ENCODE measurements at regions not wholly inside any gene's neighbourhood (a gene's known extent, or its start where the extent isn't known, plus 50 kb on each side); places are given as distances from the start of the nearest gene placed in this dataset.

DNA sequence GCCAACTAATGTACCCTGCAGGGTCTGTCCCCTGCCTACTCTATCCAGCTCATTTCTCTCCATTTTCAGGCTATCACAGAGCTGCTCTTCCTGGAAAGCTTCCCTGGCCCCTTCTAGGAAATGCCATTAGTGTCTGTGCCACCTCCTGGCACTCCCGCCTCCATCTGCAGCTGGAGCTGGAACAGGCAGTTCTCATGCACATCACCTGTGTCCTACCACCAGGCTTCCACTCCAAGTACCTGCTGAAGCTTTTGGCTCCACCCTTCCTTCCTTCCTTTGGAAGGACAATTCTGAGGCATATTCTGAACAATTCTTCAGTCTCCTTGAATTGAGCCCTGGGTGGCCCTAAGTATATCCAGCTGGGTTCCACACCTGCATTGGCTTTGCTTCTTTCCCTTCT lies 156.2 kb upstream of the ZNF618 start:
- CTCF ChIA-PET (ENCODE audit: partially characterized antibody), result interaction anchor here (0.9 to 2.4 kb wide), 8 partner anchors 9 to 91 kb away, joined by 3 to 9 read pairs (median 4); no protein-coding TSS in a partner anchor
- POLR2A ChIA-PET (ENCODE audit: partially characterized antibody), result no interaction called here
- Histone ChIP-seq H4K91ac (replicated peaks; ENCODE audit: insufficient read length, low read length) (no peak overlapping the region), H3K23me2 (ENCODE audit: low read depth, low read length) (no peaks in the 10 kb centered on the region), H2BK20ac (ENCODE audit: low read length) (0 out of 2 replicates have a peak overlapping the region, but pooled peaks have one; percentile 13), H3K23ac (ENCODE audit: insufficient read length) (no peak overlapping the region), H3K9ac (replicated peaks in 1 of 4; ENCODE audit: extremely low read depth in 1 of 4, low read depth in 3 of 4, low read length in 3 of 4) (no peak overlapping the region), H4K8ac (ENCODE audit: extremely low read depth, insufficient read depth, low read length) (no peak overlapping the region), H3K18ac (ENCODE audit: extremely low read depth, low read length) (no peak overlapping the region; the same call in 1 of the 2 replicates), H3K79me2 (ENCODE audit: control insufficient read depth in 1 of 2, insufficient read depth in 2 of 2, low read length in 2 of 2) (no peaks in the 10 kb centered on the region), H3K79me1 (ENCODE audit: low read depth, low read length) (no peaks in the 10 kb centered on the region), H2BK12ac (ENCODE audit: low read depth, low read length) (no peak overlapping the region), H4K20me1 (replicated peaks in 1 of 2; ENCODE audit: control insufficient read depth in 1 of 2, insufficient read depth in 2 of 2, low read length in 2 of 2) (no peaks in the 10 kb centered on the region), H2BK5ac (ENCODE audit: low read depth, low read length) (no peak overlapping the region), H4K5ac (ENCODE audit: insufficient read length, low read depth, low read length) (no peak overlapping the region), H3K27ac (ENCODE audit: low read depth, low read length) (no peak overlapping the region), H3K4ac (replicated peaks; ENCODE audit: insufficient read length, low read depth, low read length) (no peak overlapping the region), H3K27me3 (replicated peaks in 1 of 4; ENCODE audit: control insufficient read depth in 3 of 4, extremely low read depth in 1 of 4, insufficient read depth in 3 of 4, low read length in 3 of 4) (no peaks in the 10 kb centered on the region; a peak in 1 of 7 replicates), H2BK15ac (ENCODE audit: low read length) (no peak overlapping the region), H2AFZ (ENCODE audit: low read length) (no peak overlapping the region), H2BK120ac (replicated peaks; ENCODE audit: low read depth, low read length) (no peak overlapping the region), H3K56ac (replicated peaks; ENCODE audit: insufficient read length, low read depth, low read length) (no peak overlapping the region), H3K36me3 (ENCODE audit: control insufficient read depth in 2 of 4, insufficient read depth in 4 of 4, low read length in 3 of 4) (no peaks in the 10 kb centered on the region; a peak in 1 of 8 replicates), H2AK5ac (ENCODE audit: low read depth, low read length) (no peak overlapping the region; the same call in 1 of the 2 replicates), H3K9me3 (ENCODE audit: insufficient read depth in 2 of 2, low read depth in 1 of 2, low read length in 1 of 2) (peaks cover 0 to 4% of the 10 kb centered on the region in 2 experiments; a peak in 1 of 4 replicates), H3K4me2 (ENCODE audit: insufficient read depth in 1 of 2, low read depth in 2 of 2, low read length in 2 of 2) (no peak overlapping the region), H3K4me1 (replicated peaks in 1 of 4; ENCODE audit: control insufficient read depth in 3 of 4, insufficient read depth in 4 of 4, low read length in 3 of 4) (peaks cover 0 to 5% (median 0%) of the 10 kb centered on the region in 4 experiments; a peak in 2 of 7 replicates), H3K14ac (ENCODE audit: insufficient read length) (no peak overlapping the region), H3K4me3 (ENCODE audit: extremely low read depth in 1 of 4, insufficient read depth in 2 of 4, low read depth in 3 of 4, low read length in 4 of 4) (no peak overlapping the region)
- DNase-seq (ENCODE audit: low read depth in 1 of 2, low spot score in 2 of 2) (peak in 1 of 2 experiments; percentile 33), FAIRE-seq (no peak)
- 92% methylated on average over 1 of the region's 1 CpG; no CpG with 5 or more reads in 1 of the 2 experiments for WGBS, 2 experiments (ENCODE audit: extremely low coverage in 1 of 2, insufficient coverage in 1 of 2, insufficient read length in 1 of 2, insufficient replicate concordance in 2 of 2, low coverage in 1 of 2, low lambda C conversion rate in 2 of 2, missing lambda C conversion rate in 1 of 2)
- no peak for TF ChIP-seq SP4 (IDR thresholded peaks at IDR 0.05; ENCODE audit: low read length)
- no peak for TF ChIP-seq FOSL1 (IDR thresholded peaks at IDR 0.05; ENCODE audit: insufficient read depth, low read depth, low read length)
- TF ChIP-seq HDAC2 (IDR thresholded peaks at IDR 0.05; ENCODE audit: borderline replicate concordance in 1 of 2, low read depth in 2 of 2, low read length in 2 of 2), result no peak
- TF ChIP-seq SRF (IDR thresholded peaks at IDR 0.05; ENCODE audit: low read depth, low read length), result no peak
- no peak for TF ChIP-seq YY1 (IDR thresholded peaks at IDR 0.05; ENCODE audit: low read depth, low read length)
- no peak for TF ChIP-seq KDM5A (IDR thresholded peaks at IDR 0.05; ENCODE audit: low read length)
- no peak for TF ChIP-seq MAFK (IDR thresholded peaks at IDR 0.05; ENCODE audit: low read depth, low read length)
- TF ChIP-seq CBX8 (IDR thresholded peaks at IDR 0.05; ENCODE audit: borderline replicate concordance, low read depth, low read length), result no peak
- TF ChIP-seq CREB1 (IDR thresholded peaks at IDR 0.05), result no peak
- TF ChIP-seq PHF8 (conservative IDR thresholded peaks at IDR 0.05; ENCODE audit: low read depth, low read length), result no peak
- no peak for TF ChIP-seq GABPA (IDR thresholded peaks at IDR 0.05; ENCODE audit: borderline replicate concordance, insufficient read depth, low read length)
